ENCODE measurements at regions not wholly inside any gene's neighbourhood (a gene's known extent, or its start where the extent isn't known, plus 50 kb on each side); places are given as distances from the start of the nearest gene placed in this dataset.

GRCh38 chr9:73054091-73054490, 97.6 kb upstream of the ANXA1 start:
- H2AFZ ChIP-seq (ENCODE audit: low read depth, low read length, severe bottlenecking): no peak overlapping the region
- H3K36me3 ChIP-seq (ENCODE audit: low read length): no peaks in the 10 kb centered on the region
- H3K9me3 ChIP-seq (ENCODE audit: insufficient read depth, low read length): no peaks in the 10 kb centered on the region
- no peaks in the 10 kb centered on the region for H3F3A ChIP-seq (ENCODE audit: insufficient read depth)
- no peak overlapping the region for H3K4me3 ChIP-seq (ENCODE audit: insufficient read depth, low read length, poor library complexity, severe bottlenecking)
- no peaks in the 10 kb centered on the region for H3K9me2 ChIP-seq (replicated peaks; ENCODE audit: insufficient read depth, low read length)
- no peaks in the 10 kb centered on the region for H4K20me1 ChIP-seq (ENCODE audit: low read depth, low read length)
- no peaks in the 10 kb centered on the region for H3K27me3 ChIP-seq (ENCODE audit: low read length)
- H3K4me2 ChIP-seq (ENCODE audit: low read depth, low read length, poor library complexity, severe bottlenecking): no peak overlapping the region
- no peaks in the 10 kb centered on the region for H3K79me2 ChIP-seq (ENCODE audit: insufficient read depth, low read length)
- no peak overlapping the region for H3K9ac ChIP-seq (ENCODE audit: low read length)
- TF ChIP-seq EZH2phosphoT487 (conservative IDR thresholded peaks at IDR 0.05; ENCODE audit: low read length): no peak
- TF ChIP-seq CTCF (IDR thresholded peaks at IDR 0.05; ENCODE audit: insufficient read depth, low read length, poor library complexity, severe bottlenecking): no peak
- no peak overlapping the region for H3K27ac ChIP-seq (ENCODE audit: low read depth, low read length)

- H3K36me3 ChIP-seq (ENCODE audit: low read length): no peaks in the 10 kb centered on the region
- H3K27me3 ChIP-seq (ENCODE audit: low read length): no peaks in the 10 kb centered on the region
- no peak overlapping the region for H3K4me3 ChIP-seq (ENCODE audit: insufficient read depth, low read length, poor library complexity, severe bottlenecking)
- TF ChIP-seq CTCF (IDR thresholded peaks at IDR 0.05; ENCODE audit: insufficient read depth, low read length, poor library complexity, severe bottlenecking) (no peak), EZH2phosphoT487 (conservative IDR thresholded peaks at IDR 0.05; ENCODE audit: low read length) (no peak)
- no peaks in the 10 kb centered on the region for H3K79me2 ChIP-seq (ENCODE audit: insufficient read depth, low read length)
- H3K27ac ChIP-seq (ENCODE audit: low read depth, low read length): no peak overlapping the region
- H3F3A ChIP-seq (ENCODE audit: insufficient read depth): no peaks in the 10 kb centered on the region
- H3K9me2 ChIP-seq (replicated peaks; ENCODE audit: insufficient read depth, low read length): no peaks in the 10 kb centered on the region
- no peak overlapping the region for H2AFZ ChIP-seq (ENCODE audit: low read depth, low read length, severe bottlenecking)
- H3K9me3 ChIP-seq (ENCODE audit: insufficient read depth, low read length): no peaks in the 10 kb centered on the region
- H3K4me2 ChIP-seq (ENCODE audit: low read depth, low read length, poor library complexity, severe bottlenecking): no peak overlapping the region
- no peak overlapping the region for H3K9ac ChIP-seq (ENCODE audit: low read length)
- H4K20me1 ChIP-seq (ENCODE audit: low read depth, low read length): no peaks in the 10 kb centered on the region
Measured at GRCh38 chr9:73053543-73053942, 98.1 kb upstream of the ANXA1 start.

- Histone ChIP-seq H3K9ac (ENCODE audit: low read length) (no peak overlapping the region), H3K36me3 (ENCODE audit: low read length) (no peaks in the 10 kb centered on the region), H3F3A (ENCODE audit: insufficient read depth) (no peaks in the 10 kb centered on the region), H3K9me2 (replicated peaks; ENCODE audit: insufficient read depth, low read length) (no peaks in the 10 kb centered on the region), H3K27ac (ENCODE audit: low read depth, low read length) (no peak overlapping the region), H3K79me2 (ENCODE audit: insufficient read depth, low read length) (no peaks in the 10 kb centered on the region), H3K27me3 (ENCODE audit: low read length) (no peaks in the 10 kb centered on the region), H3K4me2 (ENCODE audit: low read depth, low read length, poor library complexity, severe bottlenecking) (no peak overlapping the region), H3K4me3 (ENCODE audit: insufficient read depth, low read length, poor library complexity, severe bottlenecking) (no peak overlapping the region), H3K9me3 (ENCODE audit: insufficient read depth, low read length) (no peaks in the 10 kb centered on the region), H2AFZ (ENCODE audit: low read depth, low read length, severe bottlenecking) (no peak overlapping the region), H4K20me1 (ENCODE audit: low read depth, low read length) (no peaks in the 10 kb centered on the region)
- TF ChIP-seq CTCF (IDR thresholded peaks at IDR 0.05; ENCODE audit: insufficient read depth, low read length, poor library complexity, severe bottlenecking) (no peak), EZH2phosphoT487 (conservative IDR thresholded peaks at IDR 0.05; ENCODE audit: low read length) (no peak)
Measured at GRCh38 chr9:73050887-73051550, 98.2 kb upstream of the ALDH1A1 start.

All from SU-DHL-6 (cell line).